GM21576 (cell line): ENCODE measurements at regions not wholly inside any gene's neighbourhood (a gene's known extent, or its start where the extent isn't known, plus 50 kb on each side); places are given as distances from the start of the nearest gene placed in this dataset.
"Not testable (repeated sequence)": the region's sequence is repeated elsewhere in the genome, so short reads cannot be mapped to it uniquely, and the experiment has no call there.

Experiments
- ATAC-seq: cut with Tn5 transposase; IDR thresholded peaks from one replicate; pipeline ENCODE4 v1.9.1; 2021; ENCODE audit warnings: mild to moderate bottlenecking, moderate library complexity; ENCODE audit not compliant: unreplicated experiment

DNA sequence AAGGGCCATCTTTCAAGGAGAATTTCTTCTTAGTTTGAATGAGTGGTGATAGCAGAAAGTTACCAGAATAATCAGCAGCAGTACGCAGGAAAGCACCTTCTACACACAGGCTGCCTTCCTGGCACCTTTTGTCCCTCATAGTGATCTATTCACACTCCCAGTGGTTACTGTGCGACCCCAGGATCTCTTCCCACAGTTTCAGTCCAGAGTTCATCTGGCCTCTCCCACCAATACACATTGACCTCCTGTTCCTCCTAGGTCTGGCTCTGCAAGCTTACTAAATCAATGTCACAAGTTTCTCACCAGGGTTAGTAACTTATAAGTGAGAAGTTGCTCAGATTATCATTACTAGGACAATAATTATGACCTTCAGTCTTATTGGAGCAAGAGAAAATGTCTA is 99.1 kb upstream of the PIK3R1 start:
- no peak for ATAC-seq

DNA sequence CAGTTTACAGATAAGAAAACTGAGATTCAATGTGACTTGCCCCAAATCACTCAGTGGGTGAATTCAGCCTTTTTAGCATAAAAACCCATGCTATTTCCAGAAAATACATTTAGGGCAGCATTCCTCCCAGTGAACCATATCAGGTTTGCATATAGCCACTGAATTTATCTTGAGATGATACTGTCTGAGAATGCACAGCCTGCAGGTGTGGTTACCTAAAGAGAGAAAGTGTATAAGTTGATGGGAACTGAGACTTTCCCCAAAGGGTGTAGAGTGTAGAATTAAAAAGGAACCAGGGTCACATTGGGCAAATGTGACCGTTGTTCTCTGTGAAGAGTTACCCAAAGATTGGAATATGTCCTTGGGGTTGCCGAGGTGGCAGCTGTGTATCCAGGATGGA is 100.0 kb upstream of the PIK3R1 start:
- no peak for ATAC-seq

DNA sequence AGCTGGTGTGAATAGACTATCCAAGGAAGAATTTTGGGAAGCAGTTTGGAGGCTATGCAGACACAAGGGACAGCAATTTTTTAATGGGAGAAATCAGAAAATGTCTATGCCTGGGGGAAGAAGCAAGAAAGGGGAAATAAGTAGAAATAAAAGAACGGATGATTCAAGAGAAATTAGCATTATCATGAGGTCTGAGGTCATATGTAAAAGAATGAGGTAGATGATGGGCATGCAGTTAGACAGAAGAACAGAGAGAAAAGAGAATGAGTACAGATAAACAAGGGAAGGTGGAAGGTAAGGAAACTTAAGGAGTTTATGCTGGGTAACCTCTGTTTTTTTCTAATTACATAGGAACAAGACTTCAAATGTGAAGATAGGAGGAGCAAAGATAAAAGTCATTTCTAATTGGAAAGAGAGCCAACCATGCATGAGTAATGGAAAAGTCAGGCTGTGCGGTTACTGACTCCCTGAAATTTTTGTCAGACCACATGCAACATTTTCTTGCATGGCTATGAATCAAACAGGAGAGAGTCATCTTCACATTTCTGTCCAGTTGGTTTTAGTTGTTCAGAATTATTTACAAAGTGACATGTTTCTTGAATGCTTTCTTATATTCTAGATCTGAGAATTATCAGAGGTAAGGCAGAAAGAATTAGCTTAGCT is 101.0 kb upstream of the PIK3R1 start:
- no peak for ATAC-seq

DNA sequence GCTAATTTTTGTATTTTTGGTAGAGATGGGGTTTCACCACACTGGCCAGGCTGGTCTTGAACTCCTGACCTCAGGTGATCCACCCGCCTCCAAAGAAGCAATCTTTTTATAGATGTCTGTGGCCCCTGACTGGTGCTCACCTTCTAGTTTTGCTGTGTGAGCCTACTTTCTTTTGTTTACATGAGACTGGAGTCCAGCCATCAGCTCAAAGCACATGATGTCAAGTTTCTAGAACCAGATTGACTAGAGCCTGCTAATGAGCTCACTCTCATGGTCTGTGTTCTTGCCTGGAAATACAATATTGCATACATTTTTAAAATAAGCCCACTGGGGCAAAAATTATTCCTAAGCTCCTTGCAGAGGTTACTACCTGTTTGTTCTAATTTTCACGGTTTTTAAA is 102.9 kb upstream of the PIK3R1 start:
- ATAC-seq = no peak

DNA sequence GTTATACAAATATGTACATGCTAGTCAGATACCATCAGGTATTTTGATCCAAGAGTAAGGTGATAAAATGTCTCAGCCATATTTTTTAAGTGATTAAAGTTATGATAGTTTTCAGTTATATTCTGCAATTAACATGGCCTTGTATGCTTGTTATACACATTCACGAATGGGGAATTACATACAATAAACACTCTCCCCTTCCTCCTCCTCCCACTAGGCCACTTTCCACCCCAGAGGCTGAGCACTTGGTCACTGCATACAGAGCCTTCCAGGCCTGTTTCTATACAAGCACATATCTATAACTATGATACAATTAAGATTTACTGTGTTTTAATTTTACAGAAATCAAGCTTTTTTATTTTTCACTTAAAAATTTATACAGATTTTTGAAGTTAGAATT is 104.7 kb upstream of the PIK3R1 start:
- ATAC-seq = no peak

DNA sequence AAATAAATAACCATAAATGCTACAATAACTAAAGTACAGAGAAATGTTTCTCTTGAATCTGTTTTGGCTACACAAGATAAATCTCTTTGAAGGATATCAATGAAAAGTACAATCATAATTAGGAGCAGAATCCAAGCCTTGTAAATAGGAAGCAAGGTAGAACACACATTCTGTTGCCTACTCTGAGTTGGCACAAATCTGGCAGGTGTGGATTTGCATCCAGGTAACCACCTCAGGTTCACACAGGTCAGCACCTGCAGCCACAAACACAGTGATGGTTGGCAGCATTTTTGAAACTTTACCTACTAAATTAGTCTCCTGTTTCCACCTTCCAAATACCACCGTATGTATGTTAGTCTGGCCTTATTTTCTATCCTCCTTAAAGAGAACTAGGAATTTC is 105.3 kb upstream of the PIK3R1 start:
- ATAC-seq = no peak

DNA sequence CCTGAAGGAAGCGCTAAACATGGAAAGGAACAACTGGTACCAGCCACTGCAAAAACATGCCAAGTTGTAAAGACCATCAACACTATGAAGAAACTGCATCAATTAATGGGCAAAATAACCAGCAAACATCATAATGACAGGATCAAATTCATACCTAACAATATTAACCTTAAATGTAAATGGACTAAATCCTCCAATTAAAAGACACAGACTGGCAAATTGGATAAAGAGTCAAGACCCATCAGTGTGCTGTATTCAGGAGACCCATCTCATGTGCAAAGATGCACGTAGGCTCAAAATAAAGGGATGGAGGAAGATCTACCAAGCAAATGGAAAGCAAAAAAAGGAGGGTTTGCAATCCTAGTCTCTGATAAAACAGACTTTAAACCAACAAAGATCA is 111.3 kb upstream of the PIK3R1 start:
- ATAC-seq = not testable (repeated sequence)

DNA sequence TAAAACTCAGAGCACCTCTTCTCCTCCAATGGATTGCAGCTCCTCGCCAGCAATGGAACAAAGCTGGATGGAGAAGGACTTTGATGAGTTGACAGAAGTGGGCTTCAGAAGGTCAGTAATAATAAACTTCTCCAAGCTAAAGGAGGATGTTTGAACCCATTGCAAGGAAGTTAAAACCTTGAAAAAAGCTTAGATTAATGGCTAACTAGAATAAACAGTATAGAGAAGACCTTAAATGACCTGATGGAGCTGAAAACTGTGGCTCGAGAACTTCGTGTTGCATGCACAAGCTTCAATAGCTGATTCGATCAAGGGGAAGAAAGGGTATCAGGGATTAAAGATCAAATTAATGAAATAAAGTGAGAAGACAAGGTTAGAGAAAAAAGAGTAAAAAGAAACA is 112.3 kb upstream of the PIK3R1 start:
- not testable (repeated sequence) for ATAC-seq

DNA sequence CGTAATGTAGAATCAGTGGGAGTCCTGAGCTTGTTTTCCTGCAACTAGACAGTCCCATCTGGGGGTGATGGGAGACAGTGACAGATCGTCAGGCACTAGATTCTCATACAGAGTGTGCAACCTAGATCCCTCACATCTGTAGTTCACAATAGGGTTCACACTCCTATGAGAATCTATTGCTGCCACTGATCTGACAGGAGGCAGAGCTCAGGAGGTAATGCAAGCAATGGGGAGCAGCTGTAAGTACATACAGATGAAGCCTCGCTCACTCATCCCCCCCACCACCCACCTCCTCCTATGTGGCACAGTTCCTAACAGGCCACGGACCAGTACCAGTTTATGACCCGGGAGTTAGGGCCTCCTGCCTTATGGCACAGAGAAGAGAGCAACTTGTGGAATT is 116.2 kb upstream of the PIK3R1 start:
- ATAC-seq = no peak

DNA sequence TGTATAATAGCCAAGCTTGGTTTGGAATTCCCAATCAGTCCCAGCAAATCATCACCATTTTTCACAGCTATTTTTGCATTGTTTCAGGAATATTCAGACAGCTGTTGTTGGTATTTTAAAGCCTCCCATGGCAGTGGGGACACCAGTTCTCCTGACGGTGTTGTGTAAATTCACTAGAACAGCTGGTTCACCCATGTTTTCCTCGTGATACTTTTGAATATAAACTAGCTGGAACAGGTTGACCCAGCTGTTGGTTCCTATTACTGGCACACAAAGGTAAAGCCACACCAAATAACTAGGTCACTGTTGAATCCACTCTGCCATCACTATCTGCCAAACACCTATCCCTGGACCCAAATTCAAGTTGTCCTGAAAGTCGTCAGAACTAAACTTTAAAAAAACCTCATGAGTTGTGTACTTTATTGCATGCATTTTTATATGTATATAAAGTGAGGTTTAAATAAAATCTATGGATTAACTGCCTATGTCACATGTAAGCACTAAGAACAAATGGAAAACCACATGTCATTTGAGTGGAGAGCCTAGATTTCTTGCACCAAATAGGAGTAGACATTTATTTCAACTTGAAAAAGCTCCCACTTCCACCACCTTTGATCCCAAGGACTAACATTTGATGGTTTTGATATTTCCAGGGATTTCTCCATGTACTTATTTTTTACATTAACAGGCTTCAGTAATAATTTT is 121.9 kb upstream of the PIK3R1 start:
- no peak for ATAC-seq

DNA sequence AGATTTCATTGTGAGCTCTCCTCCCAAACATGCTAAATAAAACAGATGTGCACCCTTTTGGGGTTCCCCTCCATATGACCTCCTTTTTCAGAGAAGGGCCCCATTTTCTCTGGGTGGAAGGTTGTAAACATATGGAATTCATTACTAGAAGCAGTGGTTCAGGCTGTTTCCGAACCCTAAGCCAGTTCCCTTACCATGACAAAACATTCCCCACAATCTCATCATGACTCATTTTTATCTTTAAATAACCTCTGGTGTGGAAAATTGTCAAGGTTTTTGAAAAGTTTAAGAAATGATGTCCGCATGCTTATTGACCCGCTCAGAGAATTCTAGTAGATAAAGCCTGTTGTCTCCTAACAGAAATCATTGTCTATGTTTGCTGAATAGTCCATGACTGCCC is 127.3 kb upstream of the PIK3R1 start:
- no peak for ATAC-seq

DNA sequence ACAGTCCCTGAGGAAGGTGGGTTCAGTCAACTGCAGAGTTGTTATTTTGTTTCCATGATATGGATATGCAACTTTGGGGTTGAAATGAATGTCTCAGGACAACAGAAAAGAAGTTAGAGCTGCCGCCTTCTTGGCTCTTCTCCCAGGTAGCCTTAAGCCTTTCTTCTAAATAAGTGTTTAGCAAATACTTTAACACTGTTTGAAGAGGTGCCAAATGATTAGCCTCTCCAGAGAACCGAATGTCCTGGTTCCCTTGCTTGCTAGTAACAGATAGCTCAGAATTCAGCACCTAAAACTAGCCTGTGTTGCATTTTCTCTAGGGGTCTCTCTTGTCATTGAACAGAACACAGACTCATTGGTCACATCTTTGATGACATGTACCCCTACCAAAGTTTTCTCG is 127.7 kb upstream of the PIK3R1 start:
- no peak for ATAC-seq

DNA sequence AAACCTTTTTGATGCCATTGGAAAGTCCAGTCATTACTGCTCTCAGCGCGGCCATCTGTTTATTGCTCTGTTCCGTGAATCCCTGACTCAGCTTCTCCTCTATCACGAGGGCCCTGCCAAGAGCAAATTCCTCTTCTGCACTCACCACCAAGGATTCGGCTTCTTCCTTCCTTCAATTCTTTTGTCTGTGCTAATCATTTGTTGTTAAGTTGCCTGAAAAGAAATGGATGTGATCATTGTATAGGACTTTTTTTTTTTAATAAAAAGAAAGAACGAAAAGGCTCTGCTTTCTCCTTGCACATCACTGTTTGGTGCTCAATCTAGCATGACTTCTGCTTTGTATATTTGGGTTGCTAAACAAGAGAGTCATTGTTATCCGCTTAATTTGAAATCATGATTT is 128.7 kb upstream of the PIK3R1 start:
- no peak for ATAC-seq

DNA sequence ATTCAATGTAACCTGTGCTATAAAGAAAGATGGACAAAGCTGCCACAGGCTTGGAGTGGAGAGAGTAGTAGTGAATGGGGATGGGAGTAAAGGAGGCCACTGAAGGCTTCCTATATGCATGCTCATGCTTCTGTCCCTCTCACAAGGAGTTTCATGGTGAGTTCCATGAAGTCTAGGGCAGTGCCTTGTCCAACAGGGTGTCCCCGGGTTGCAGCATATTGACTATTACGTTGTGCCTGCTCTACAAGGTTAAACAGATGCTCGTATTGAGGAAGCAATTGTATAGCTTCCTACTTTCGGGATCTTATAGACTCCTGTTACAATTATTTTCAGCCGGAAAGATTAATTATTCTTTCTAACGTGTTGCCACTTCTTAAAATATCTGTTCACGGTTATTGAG is 129.1 kb upstream of the PIK3R1 start:
- ATAC-seq = no peak

DNA sequence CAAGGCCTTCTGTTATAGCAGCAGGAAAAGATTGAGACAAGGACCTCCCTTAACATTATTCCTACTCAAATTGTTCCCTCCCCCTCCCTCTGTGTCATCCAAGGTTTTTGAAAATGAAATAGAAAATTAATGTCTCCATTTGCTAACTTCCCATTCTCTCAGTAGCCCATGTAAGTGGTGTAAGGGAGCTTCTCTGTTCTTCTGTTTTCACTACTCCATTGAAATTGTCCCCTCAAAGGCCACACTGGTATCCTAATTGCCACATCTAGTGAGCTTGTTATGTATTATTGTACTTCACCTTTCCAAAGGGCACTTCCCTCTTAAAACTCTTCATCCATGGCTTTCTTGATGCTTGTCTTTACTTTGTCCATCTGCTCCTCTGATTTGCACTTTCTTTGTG is 131.2 kb upstream of the PIK3R1 start:
- no peak for ATAC-seq

DNA sequence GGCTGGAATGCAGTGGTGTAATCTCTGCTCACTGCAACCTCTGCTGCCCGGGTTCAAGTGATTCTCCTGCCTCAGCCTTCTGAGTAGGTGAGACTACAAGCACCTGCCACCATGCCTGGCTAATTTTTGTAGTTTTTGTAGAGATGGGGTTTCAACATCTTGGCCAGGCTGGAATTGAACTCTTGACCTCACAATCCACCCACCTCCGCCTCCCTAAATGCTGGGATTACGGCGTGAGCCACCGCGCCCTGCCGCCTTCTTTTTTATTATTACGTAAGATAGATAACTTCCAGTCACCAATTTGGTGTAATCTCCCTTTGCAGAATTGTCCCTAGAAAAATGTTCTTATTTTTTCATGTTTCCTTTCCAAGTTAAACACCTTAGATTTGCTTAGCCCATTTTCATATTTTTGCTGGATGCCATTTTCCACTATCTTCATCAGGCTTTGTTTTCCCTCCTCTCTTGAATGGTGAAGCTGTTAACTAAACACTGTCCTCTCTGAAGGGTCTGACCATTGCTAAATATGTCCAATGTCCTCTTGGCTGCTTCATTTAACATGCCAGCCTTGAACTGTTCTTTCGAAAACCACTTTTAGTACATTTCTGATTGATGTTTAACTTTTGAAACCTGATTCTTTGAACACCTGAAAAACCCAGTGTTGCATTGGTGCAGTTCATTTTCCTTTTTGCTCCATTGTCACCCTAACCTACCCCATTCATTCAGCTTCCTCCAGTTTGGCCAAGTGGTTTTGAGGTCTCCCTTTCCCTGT is 135.1 kb upstream of the PIK3R1 start:
- no peak for ATAC-seq

DNA sequence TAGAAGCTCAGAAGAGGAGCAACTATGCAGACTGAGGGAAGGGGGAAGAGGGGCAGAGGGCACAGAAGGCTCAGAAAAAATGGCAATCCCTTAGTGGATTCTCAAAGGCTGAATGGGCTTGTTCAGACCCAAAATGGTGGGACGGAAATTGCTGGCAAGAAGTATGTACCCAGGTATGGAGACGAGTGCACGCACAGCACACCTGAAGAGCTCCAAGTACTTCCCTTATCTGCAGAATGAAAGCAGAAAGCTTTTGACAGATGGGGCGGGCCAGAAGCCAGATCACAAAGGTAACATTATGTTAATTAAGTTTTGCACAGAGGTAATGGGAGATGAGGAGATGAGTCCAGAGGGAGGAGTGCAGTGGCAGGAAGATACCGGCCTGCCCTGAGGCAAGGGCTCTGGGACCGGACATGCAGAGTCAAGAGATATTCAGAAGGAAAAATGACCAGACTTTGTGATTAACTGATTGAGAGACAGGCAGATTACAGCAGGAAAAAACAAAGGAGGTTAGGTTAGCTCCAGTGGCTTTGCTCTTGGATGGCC is 138.1 kb upstream of the PIK3R1 start:
- no peak for ATAC-seq

DNA sequence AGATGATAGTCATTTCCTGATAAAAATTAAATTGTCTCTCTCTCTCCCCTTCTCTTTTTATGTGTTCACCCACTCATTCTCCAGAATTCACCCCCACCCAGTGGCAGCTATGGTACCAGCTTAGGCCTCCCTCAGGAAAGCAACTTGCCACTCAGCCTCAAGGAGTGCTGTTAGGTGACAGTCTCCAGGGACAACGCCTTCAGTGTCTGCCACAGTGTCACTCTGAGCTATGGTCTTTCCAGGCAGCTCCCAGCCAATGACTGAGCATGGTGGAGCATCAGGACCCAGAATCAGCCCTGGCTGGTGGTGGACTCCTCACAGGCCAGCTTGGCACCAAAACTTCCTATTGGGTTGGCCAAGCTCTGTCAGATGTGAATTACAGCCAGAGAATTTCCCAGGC is 140.9 kb upstream of the PIK3R1 start:
- ATAC-seq = no peak

DNA sequence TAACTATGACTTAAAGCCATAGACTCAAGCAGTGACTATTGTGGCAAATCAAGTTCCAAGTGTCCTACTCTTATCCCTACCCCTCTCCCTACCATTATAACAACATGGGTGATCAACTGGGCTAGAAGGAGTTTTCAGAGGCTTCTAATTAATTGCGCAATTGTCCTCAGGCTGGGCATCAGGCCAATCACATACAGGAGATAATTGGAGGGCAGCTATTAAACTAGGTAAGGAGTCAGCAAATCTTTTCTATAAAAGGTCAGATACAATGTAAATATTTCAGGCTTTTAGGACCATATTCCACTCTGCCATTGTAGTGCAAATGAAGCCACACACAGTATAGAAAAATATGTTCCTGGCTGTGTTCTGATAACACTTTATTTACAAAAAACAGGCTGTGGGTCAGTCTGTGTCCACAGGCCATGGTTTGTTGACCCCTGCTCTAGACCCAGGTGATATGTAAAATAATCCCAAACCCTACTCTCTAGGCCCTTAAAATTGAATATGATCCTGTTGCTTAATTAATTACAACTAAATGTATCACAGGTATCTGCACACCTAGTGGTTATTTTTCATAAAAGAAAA is 141.4 kb upstream of the PIK3R1 start:
- ATAC-seq = no peak

DNA sequence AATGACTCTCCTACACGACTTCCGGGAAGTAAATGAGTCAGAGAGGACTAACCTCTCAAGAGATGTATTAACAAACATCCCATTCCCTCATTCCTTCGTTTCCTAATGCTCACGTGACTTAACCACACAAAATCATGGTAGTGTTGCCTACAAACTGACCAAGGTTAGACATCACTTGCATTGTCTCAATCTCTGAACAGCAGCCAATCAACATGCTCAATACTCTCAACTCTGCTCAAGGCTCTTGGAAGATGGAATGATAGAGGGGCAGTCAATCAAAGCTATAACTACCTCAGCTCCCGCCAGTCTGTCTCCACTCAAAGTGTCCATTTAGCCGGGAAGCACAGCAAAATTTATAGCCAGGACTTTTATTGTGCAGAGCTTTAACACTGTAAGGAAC is 143.8 kb upstream of the PIK3R1 start:
- ATAC-seq = no peak

DNA sequence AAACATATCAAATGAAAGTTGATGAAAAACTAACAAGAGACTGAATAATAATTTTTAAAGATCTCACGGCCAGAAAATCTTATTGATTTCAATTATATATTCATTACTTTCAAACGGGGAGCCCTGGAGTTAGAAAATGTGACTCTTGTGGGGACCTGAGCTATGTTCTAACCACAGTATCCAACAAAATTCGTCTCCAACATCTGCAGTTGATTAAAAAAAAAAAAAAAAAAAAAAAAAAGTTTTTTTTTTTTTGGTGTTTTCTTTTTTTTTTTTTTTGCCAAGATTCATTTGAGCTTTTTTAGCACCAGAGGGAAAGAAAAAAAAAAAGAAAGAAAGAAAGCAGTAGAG is 144.3 kb upstream of the PIK3R1 start:
- no peak for ATAC-seq
